Natural killer cell treated with Interleukin-12 subunit alpha and Interleukin-12 subunit beta and Interleukin-15 and Interleukin-18, amount 100 ng/mL, for 72 hours (primary cell): ENCODE measurements at regions not wholly inside any gene's neighbourhood (a gene's known extent, or its start where the extent isn't known, plus 50 kb on each side); places are given as distances from the start of the nearest gene placed in this dataset.
"Not testable (repeated sequence)": the region's sequence is repeated elsewhere in the genome, so short reads cannot be mapped to it uniquely, and the experiment has no call there.

Source experiments
- ATAC-seq, 2 donors: fragments of 150-1000 bp; cut with Tn5 transposase in 1 of 2; sonication (Bioruptor Pico), chemical (Tn5 transposase) in 1 of 2; 2 replicates each; pipeline ENCODE4 v1.10.0; 2021
- DNase-seq: peaks from one replicate; pipeline ENCODE4 v3.0.0; 2022; ENCODE audit warnings: low spot score
- H3K27ac Mint-ChIP-seq, 2 donors: 1 replicate in 1 of 2; 2 replicates in 1 of 2; pipeline ENCODE4 v1.8.0; 2022; ENCODE audit warnings: mixed read lengths in 2 of 2, mild to moderate bottlenecking in 1 of 2, moderate library complexity in 1 of 2
- H3K27me3 Mint-ChIP-seq, 2 donors: 1 replicate in 1 of 2; 2 replicates in 1 of 2; pipeline ENCODE4 v1.8.0; 2022; ENCODE audit warnings: mixed read lengths in 2 of 2
- H3K36me3 Mint-ChIP-seq: one replicate; pipeline ENCODE4 v1.8.0; 2022; ENCODE audit warnings: mixed read lengths
- H3K4me1 Mint-ChIP-seq, 2 donors: 1 replicate in 1 of 2; 2 replicates in 1 of 2; pipeline ENCODE4 v1.8.0; 2022; ENCODE audit warnings: low read depth in 2 of 2, mixed read lengths in 2 of 2, mild to moderate bottlenecking in 1 of 2
- H3K4me3 Mint-ChIP-seq: one replicate; pipeline ENCODE4 v1.8.0; 2022; ENCODE audit warnings: mixed read lengths
- H3K9me3 Mint-ChIP-seq: 2 replicates; pipeline ENCODE4 v1.8.0; 2022; ENCODE audit warnings: mixed read lengths

DNA sequence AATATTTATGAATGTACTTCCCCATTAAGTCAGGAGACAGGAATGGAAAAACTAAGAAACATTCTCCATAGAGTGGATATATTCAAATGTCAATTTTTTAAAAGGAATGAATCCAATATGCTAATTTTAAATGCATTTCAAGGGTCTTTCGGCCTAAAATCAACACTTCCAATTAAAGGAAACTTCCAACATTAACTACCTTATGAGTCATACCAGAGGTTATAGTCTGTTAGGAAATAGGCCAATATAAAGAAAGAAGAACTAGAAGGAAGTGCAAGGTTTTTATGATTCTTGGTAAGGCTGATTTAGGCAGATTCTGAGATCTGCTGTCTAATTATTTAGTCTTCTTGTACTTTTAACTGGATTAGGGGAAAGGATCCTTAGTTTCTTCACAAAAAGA lies 260.1 kb upstream of the EDNRA start:
- Mint-ChIP-seq H3K4me3 (no peak overlapping the region), H3K4me1 (no peaks in the 10 kb centered on the region), H3K27ac (no peak overlapping the region), H3K9me3 (peaks cover 4% of the 10 kb centered on the region), H3K36me3 (no peaks in the 10 kb centered on the region), H3K27me3 (no peaks in the 10 kb centered on the region)
- DNase-seq (no peak), ATAC-seq (no peak)

DNA sequence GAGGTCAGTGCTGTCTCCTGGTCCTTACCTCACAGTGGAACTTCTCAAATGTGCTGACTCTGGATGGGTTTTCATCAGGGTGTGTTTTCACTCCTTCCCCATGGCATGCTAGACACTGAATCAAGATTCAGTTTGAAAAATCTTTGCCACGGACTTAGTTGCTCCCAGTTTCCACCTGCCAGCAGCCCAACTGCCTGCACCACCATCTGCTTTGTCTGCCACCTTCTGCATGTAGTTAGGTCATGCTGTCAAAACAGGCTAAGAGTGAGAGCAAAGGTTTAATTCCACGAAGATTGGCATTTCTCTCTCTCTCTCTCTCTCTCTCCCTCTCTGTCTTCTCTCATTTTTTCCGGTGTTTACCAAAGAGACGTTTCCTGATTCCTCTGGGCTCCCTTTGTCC lies 258.0 kb upstream of the EDNRA start:
- Mint-ChIP-seq H3K36me3 (no peaks in the 10 kb centered on the region), H3K27me3 (no peaks in the 10 kb centered on the region), H3K27ac (no peak overlapping the region), H3K4me1 (no peaks in the 10 kb centered on the region), H3K4me3 (no peak overlapping the region), H3K9me3 (peaks cover 4% of the 10 kb centered on the region)
- ATAC-seq (no peak), DNase-seq (no peak)

DNA sequence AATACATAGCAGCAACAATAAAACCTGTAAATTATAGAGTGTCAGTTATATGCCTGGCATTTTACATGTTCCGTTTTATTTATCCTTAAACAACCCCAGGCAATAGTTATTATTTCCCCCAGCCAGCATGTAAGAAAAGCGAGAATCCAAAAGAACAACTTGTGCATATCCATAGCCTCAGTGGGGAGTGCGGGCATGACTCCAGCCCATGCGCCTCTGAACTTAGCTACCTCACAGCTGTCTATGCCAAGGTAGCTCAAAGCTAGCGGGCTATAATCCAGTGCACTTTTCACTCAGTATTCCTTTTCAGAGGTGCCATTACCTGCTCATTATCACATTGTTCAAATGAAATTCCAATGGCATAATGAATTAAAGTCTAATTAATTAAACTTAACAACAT lies 257.3 kb upstream of the EDNRA start:
- Mint-ChIP-seq H3K4me3 (no peak overlapping the region), H3K27me3 (no peaks in the 10 kb centered on the region), H3K27ac (no peak overlapping the region), H3K9me3 (peaks cover 4% of the 10 kb centered on the region), H3K4me1 (no peaks in the 10 kb centered on the region), H3K36me3 (no peaks in the 10 kb centered on the region)
- ATAC-seq = no peak
- DNase-seq = no peak

DNA sequence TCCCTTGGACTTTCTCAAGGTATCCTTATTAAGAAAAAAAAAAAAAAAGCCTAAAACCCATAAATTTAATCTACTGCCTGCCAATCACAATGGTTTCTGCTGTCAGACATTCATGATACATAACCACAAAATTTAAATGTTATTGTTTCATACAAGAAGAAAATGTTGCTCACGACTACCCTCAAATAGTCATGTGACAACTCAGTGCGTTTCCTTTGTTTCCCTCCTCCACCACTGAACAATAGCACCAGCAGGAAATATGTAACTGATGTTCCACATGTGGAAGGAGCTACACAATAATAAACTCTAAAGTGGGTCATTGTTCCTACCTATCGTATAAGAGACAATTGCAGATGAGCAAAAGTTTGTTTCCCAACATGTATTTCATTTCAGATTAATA lies 244.1 kb upstream of the EDNRA start:
- DNase-seq = no peak
- Mint-ChIP-seq H3K4me1 (no peaks in the 10 kb centered on the region), H3K9me3 (no peaks in the 10 kb centered on the region), H3K27ac (no peak overlapping the region), H3K36me3 (no peaks in the 10 kb centered on the region), H3K4me3 (no peak overlapping the region), H3K27me3 (no peaks in the 10 kb centered on the region)
- no peak for ATAC-seq

DNA sequence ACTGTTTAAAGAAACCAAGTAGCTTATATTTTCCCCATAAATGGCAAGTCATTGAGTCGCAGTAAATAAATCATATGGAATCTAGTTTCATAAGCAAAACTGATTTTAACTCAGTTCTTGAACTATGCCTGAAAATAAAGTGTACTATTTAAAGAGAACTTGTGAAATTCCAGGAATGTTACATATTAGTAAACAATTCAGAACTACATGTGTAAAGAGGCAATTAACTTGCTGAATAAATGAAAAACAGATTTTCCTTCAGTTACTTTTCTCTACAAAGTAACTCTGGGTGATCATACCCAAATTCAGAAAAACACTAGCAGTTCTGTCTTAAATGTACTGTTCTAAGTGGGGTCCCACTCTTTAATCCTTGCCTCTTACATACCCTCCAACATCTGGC lies 236.1 kb upstream of the EDNRA start:
- H3K4me3 Mint-ChIP-seq = no peak overlapping the region
- H3K9me3 Mint-ChIP-seq = peaks cover 11% of the 10 kb centered on the region
- ATAC-seq = no peak
- no peaks in the 10 kb centered on the region for H3K27me3 Mint-ChIP-seq
- DNase-seq = no peak
- H3K4me1 Mint-ChIP-seq = no peaks in the 10 kb centered on the region
- H3K27ac Mint-ChIP-seq = no peak overlapping the region
- no peaks in the 10 kb centered on the region for H3K36me3 Mint-ChIP-seq

DNA sequence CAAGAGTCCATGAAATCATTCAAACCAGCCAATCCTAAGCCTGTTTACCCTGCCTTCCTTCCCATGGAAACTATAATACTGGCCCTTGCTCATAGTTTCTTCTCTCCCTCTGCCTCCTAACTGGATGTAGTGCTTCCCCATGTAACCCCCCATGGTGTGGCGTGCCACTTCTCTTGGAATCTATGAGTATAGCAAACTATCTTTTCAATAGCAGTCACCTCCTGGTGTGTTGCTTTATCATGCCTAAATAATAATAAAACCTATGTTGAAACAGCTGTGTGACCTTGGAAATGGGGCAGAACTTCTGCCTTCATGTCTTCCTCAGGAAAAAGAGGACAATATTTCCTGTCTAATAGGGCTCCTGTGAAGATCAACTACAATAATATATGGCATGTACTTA lies 234.8 kb upstream of the EDNRA start:
- DNase-seq (no peak), ATAC-seq (no peak)
- Mint-ChIP-seq H3K27me3 (no peaks in the 10 kb centered on the region), H3K9me3 (peaks cover 11% of the 10 kb centered on the region), H3K4me3 (no peak overlapping the region), H3K27ac (no peak overlapping the region), H3K4me1 (no peaks in the 10 kb centered on the region), H3K36me3 (no peaks in the 10 kb centered on the region)

DNA sequence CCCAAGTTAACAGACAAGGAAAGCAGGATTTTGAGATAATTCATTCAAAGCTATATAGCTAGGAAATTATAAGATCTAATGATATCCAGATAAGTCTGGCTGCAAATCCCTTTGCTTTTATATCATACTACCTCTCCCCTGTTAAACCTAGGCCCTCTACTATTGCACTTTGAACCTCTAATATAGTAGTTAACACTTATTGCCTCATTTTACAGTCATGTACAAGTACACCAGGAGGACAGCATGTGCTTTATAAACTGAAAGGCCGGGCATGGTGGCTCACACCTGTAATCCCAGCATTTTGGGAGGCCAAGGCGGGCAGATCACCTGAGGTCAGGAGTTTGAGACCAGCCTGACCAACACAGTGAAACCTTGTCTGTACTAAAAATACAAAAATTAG lies 234.4 kb upstream of the EDNRA start:
- not testable (repeated sequence) for H3K36me3 Mint-ChIP-seq, DNase-seq, ATAC-seq, H3K4me1 Mint-ChIP-seq, H3K4me3 Mint-ChIP-seq, H3K27me3 Mint-ChIP-seq, H3K27ac Mint-ChIP-seq
- H3K9me3 Mint-ChIP-seq = peaks cover 11% of the 10 kb centered on the region

DNA sequence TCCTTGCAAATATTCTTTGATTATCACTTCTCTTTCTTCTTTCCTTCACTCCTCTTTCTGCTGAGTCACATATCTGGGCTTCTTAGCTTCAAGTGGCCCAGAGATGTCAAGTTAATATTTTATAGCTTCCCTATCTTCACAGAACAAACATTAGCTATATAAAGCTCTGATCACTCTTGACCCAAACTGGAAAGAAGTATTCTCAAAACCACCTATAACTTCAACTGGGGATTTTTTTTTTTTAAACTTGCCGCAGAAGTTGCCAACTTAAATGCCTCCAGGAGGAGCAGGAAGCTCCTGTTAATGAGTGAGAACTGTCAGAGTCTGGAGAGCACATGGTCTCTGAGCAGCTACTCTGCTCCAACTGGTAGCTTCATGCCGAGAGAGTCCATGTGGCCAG lies 233.3 kb upstream of the EDNRA start:
- no peak for DNase-seq
- ATAC-seq = no peak
- Mint-ChIP-seq H3K4me3 (no peak overlapping the region), H3K27ac (no peak overlapping the region), H3K36me3 (no peaks in the 10 kb centered on the region), H3K9me3 (peaks cover 13% of the 10 kb centered on the region), H3K27me3 (no peaks in the 10 kb centered on the region), H3K4me1 (no peaks in the 10 kb centered on the region)

DNA sequence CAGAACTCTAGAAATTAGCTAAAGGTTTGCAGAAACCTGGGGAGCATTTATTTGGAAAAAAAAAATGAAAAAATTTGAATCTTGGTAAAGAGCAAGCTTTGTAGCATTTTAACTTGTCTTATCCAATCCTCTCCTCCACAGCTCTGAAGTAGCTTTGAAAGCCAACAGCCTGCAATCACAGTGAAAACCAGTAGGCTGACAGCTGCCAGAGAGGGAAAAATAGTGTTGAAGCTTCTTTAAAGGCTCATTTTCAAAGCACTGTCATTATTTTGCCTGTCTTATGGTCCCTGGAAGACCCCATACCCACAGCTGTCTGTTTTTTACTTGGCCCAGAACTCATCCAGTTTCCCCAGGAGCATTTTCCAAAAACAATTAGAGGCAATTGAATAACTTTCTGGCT lies 230.8 kb upstream of the EDNRA start:
- Mint-ChIP-seq H3K27me3 (no peaks in the 10 kb centered on the region), H3K4me1 (no peaks in the 10 kb centered on the region), H3K36me3 (peaks cover 5% of the 10 kb centered on the region), H3K4me3 (no peak overlapping the region), H3K9me3 (peaks cover 19% of the 10 kb centered on the region), H3K27ac (no peak overlapping the region)
- ATAC-seq = no peak
- no peak for DNase-seq

DNA sequence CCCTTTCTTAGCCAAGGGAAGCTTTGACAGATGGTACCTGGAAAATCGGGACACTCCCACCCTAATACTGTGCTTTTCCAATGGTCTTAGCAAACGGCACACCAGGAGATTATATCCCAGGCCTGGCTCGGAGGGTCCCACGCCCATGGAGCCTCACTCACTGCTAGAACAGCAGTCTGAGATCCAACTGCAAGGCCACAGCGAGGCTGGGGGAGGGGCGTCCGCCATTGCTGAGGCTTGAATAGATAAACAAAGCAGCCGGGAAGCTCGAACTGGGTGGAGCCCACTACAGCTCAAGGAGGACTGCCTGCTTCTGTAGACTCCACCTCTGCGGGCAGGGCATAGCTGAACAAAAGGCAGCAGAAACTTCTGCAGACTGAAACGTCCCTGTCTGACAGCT lies 225.6 kb upstream of the EDNRA start:
- H3K4me3 Mint-ChIP-seq, DNase-seq, ATAC-seq, H3K4me1 Mint-ChIP-seq, H3K27me3 Mint-ChIP-seq, H3K27ac Mint-ChIP-seq: not testable (repeated sequence)
- peaks cover 26% of the 10 kb centered on the region for H3K9me3 Mint-ChIP-seq
- peaks cover 10% of the 10 kb centered on the region for H3K36me3 Mint-ChIP-seq

DNA sequence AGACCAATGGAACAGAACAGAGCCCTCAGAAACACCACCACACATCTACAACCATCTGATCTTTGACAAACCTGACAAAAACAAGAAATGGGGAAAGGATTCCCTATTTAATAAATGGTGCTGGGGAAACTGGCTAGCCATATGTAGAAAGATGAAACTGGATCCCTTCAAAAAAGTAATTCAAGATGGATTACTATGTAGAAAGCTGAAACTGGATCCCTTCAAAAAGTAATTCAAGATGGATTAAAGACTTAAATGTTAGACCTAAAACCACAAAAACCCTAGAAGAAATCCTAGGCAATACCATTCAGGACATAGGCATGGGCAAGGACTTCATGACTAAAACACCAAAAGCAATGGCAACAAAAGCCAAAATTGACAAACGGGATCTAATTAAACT lies 221.6 kb upstream of the EDNRA start:
- H3K36me3 Mint-ChIP-seq, DNase-seq, H3K27ac Mint-ChIP-seq, H3K4me1 Mint-ChIP-seq, H3K27me3 Mint-ChIP-seq, ATAC-seq, H3K4me3 Mint-ChIP-seq: not testable (repeated sequence)
- H3K9me3 Mint-ChIP-seq = peaks cover 17% of the 10 kb centered on the region

DNA sequence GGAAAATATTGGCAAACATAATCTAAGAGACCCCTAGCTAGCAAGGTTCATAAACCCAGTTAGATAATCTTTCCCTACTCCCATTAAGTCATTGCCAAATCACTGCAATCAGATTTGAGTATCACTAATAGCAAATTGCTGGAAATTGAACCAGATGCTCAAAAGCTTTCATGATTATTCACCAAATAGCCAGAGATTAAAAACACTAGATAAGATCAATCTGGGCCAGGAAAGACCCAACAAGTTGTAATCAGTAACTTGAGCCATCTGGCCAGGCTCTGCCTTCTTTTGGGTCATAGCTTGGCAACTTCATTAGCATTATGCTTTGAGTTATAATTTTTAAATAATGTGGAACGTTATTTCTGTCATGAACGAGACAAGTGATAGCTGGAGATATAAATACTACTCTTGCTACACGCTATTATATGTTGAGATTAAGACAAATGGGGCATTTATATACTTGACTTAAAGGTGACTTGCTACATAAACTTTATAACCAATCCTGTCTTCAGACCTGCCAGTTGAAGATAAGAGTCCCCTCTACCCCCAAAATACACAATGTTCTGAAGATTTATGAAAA lies 196.6 kb upstream of the EDNRA start:
- Mint-ChIP-seq H3K36me3 (no peaks in the 10 kb centered on the region), H3K27ac (no peak overlapping the region), H3K4me1 (no peaks in the 10 kb centered on the region), H3K27me3 (no peaks in the 10 kb centered on the region), H3K4me3 (no peak overlapping the region), H3K9me3 (peaks cover 13% of the 10 kb centered on the region)
- no peak for DNase-seq
- ATAC-seq = no peak

DNA sequence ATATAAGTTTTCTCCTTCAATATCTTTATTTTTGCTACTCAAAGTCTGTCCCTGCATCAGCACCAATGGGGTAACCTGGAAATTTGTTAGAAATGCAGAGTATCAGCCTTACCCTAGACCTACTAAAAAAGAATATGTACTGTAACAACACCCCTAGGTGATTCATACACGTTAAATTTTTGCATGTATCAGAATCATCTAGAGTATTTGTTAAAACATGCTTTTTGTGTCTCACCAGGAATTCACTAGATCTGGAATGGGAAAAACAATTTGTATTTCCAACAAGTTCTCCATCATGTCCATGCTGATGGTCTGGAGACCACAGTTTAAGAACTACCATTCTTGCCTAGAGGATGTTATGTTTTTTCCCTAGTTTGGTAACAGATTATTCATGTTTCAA lies 196.0 kb upstream of the EDNRA start:
- Mint-ChIP-seq H3K27me3 (no peaks in the 10 kb centered on the region), H3K4me1 (no peaks in the 10 kb centered on the region), H3K27ac (no peak overlapping the region), H3K4me3 (no peak overlapping the region), H3K36me3 (no peaks in the 10 kb centered on the region), H3K9me3 (peaks cover 13% of the 10 kb centered on the region)
- ATAC-seq (no peak), DNase-seq (no peak)

DNA sequence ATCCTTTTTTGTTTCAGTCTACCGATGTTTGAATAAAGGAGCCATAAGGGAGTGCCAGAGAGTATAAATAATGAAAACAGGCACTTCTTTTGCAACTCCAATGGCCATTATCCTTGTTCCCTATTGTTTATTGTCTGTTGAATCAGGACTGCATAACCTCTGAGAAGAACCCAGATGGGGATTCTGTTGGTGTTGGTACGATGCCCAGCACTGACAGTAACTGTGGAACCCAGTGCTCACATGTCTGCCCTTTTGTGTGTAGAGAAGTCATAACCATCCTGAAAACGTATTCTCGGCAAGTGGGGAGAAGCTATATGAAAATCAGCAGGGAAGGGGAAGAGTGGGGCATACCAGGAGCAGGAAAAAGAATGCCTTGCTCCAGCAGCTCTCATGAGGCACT lies 195.1 kb upstream of the EDNRA start:
- no peaks in the 10 kb centered on the region for H3K4me1 Mint-ChIP-seq
- no peaks in the 10 kb centered on the region for H3K27me3 Mint-ChIP-seq
- no peak overlapping the region for H3K27ac Mint-ChIP-seq
- no peak overlapping the region for H3K4me3 Mint-ChIP-seq
- ATAC-seq (no peak), DNase-seq (no peak)
- no peaks in the 10 kb centered on the region for H3K36me3 Mint-ChIP-seq
- H3K9me3 Mint-ChIP-seq = peaks cover 9% of the 10 kb centered on the region

DNA sequence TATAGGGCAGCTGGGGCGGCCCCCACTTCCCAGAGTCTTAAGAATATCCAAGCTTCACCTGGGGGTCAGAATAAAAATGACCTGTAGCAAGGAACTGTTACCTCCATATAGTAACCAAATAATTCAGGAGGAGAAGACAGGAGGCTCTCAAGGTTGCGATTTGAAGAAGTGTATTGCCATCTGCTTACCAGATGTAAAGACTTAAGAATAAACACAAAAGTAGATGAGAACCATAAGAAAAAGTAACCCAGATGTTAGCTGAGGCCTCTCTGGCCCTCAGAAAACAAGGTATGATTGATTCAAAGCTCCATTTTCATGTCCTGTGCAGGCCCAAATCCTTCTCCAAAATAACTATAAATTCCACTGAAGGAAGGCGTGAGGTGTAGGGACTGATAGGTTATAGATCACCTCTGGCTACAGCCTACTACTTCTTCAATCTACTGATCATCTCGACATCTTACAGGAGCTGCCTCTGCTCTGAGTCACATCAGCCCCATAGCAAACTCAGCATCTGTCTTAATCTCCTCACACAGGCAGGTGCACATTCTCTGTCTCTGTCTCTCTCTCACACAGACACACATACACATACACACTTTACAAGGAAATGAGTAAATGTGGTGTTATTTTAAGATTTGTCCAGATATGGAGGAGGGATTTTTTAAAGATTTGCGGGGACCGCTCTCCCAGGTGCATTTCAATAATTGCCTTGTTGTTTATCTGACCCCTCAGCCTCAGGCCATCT lies 193.9 kb upstream of the EDNRA start:
- no peaks in the 10 kb centered on the region for H3K36me3 Mint-ChIP-seq
- no peak overlapping the region for H3K4me3 Mint-ChIP-seq
- no peak for DNase-seq
- H3K27me3 Mint-ChIP-seq = no peaks in the 10 kb centered on the region
- ATAC-seq = no peak
- peaks cover 9% of the 10 kb centered on the region for H3K9me3 Mint-ChIP-seq
- H3K27ac Mint-ChIP-seq = no peak overlapping the region
- H3K4me1 Mint-ChIP-seq = no peaks in the 10 kb centered on the region
